ENCODE measurements at regions not wholly inside any gene's neighbourhood (a gene's known extent, or its start where the extent isn't known, plus 50 kb on each side); places are given as distances from the start of the nearest gene placed in this dataset.

GRCh38 chr18:23333827-23334226, 119.3 kb upstream of the RIOK3 start:
- H3K27ac ChIP-seq, result no peak overlapping the region
- no peak for TF ChIP-seq CTCF (conservative IDR thresholded peaks at IDR 0.05)

DNA sequence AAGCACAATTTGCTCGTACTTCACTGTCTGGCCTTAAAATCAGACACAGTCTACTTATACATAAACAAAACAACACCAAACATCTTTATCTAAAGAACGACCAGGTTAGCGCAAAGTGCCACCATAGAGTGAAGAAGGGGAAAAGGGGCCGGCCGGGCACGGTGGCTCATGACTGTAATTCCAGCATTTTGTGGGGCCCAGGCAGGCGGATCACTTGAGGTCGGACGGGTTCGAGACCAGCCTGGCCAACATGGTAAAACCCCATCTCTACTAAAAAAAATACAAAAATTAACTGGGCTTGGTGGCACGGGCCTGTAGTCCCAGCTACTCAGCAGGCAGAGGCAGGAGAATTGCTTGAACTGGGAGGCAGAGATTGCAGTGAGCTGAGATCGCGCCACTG, 118.5 kb upstream of the RIOK3 start:
- no peak overlapping the region for H3K27ac ChIP-seq
- no peak for TF ChIP-seq CTCF (conservative IDR thresholded peaks at IDR 0.05)

DNA sequence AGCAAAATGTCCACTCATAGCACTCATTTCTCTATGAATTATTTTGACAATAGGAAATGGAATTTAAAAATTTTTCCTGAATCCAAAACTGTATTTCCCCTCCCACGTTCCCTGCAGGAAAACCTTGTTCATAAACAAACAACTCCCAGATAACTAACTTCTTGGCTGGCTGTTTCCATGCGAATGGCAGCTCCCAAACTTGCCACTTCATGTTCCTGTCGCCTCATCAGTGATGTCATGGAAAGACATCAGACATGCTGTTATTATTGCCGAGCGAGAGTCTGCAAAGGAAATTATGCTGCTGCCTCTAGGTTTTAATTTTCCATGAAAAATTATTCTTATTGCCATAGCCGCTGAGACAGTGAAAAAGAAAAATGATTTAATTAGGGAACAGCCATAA, 117.0 kb upstream of the RIOK3 start:
- TF ChIP-seq CTCF (conservative IDR thresholded peaks at IDR 0.05), result no peak
- H3K27ac ChIP-seq, result no peak overlapping the region

DNA sequence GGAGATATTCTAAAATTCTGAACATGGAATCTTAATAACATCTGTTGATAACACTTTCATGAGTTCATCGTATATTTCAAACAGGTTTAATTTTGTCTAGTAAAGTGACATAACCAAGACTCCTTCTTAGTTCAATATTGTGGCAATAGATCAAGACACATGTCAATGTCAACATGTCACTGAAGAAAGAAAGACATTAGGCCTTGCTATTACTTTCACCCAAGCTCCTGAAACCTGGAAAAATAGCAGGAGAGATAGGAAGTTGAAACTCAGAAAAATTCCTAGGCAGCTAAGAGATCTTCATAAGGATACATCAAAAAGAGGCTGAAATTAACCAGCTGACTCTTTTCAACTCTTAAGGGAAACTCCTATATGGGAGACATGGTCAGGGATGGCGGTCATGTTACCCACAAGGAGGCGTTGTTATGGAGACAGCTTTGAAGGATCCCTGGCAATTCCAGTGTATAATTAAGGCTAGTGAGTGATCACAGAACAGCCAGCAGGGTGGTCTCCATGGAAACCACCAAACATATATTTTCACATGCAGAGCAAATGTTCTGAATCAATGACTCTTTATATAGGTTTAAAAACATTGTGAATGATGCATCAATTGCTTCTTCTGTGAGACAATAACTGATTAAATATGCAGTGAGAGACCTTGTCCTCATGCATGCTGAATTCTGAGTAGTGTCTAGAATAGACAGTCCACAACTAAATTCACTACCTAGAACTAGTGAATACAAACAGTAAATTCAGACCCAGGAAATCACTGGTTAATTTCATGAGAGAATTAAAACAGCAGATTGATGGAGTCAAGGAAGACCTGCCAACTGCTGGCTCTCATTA, 115.3 kb upstream of the RIOK3 start:
- no peak overlapping the region for H3K27ac ChIP-seq
- no peak for TF ChIP-seq CTCF (conservative IDR thresholded peaks at IDR 0.05)

GRCh38 chr18:23340661-23341060, 112.4 kb upstream of the RIOK3 start:
- H3K27ac ChIP-seq, result peak overlapping the region; percentile 30; the same call in 1 of the 2 replicates
- TF ChIP-seq CTCF (conservative IDR thresholded peaks at IDR 0.05), result no peak

DNA sequence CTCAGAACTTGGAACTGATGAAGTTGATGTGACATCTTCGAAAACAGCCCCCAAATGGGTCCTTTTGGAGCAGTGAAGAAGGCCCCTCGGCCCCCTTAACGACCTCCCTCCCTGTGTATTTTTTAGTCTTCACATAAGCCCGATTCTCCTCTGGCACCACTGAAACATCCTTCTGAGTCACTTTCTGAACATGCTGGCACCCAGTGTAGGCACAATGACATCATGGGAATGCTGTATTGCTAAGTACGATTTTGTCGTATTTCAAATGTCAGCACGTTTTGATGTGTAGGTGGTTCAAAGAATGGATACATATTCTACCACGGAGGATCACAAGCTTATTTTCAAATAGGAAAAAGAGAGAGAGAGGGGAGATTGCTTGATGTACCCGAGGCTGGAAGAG, 111.7 kb upstream of the RIOK3 start:
- no peak for TF ChIP-seq CTCF (conservative IDR thresholded peaks at IDR 0.05)
- no peak overlapping the region for H3K27ac ChIP-seq

- no peak overlapping the region for H3K27ac ChIP-seq
Observed at GRCh38 chr18:23341983-23342382, 111.1 kb upstream of the RIOK3 start.

More at GRCh38 chr18:23341983-23342382, 111.1 kb upstream of the RIOK3 start:
- no peak for TF ChIP-seq CTCF (conservative IDR thresholded peaks at IDR 0.05)
